Endodermal cell (in vitro differentiated cells): ENCODE measurements at regions not wholly inside any gene's neighbourhood (a gene's known extent, or its start where the extent isn't known, plus 50 kb on each side); places are given as distances from the start of the nearest gene placed in this dataset.
A peak's percentile ranks its signal among the peaks of the same experiment; 100 is the strongest.

Experiments used
- DNase-seq: peaks from one replicate; pipeline ENCODE4 v3.0.0-alpha.2; 2017
- H3K27ac ChIP-seq: 2 replicates; pipeline ENCODE4 v1.5.1; 2013; ENCODE audit warnings: mild to moderate bottlenecking, low read depth, low read length, moderate library complexity
- H3K27me3 ChIP-seq: 2 replicates; pipeline ENCODE4 v1.6.1; 2013; ENCODE audit warnings: mild to moderate bottlenecking, low read length, moderate library complexity; ENCODE audit not compliant: insufficient read depth, control insufficient read depth, poor library complexity, severe bottlenecking
- H3K36me3 ChIP-seq: 2 replicates; pipeline ENCODE4 v1.7.0; 2013; ENCODE audit warnings: mild to moderate bottlenecking, low read length, moderate library complexity; ENCODE audit not compliant: control insufficient read depth, insufficient read depth
- H3K4me1 ChIP-seq: one replicate; pipeline ENCODE4 v1.7.0; 2013; ENCODE audit warnings: low read length; ENCODE audit not compliant: control insufficient read depth, insufficient read depth
- H3K4me3 ChIP-seq: 2 replicates; pipeline ENCODE4 v1.5.1; 2013; ENCODE audit warnings: mild to moderate bottlenecking, low read length, moderate library complexity
- H3K9ac ChIP-seq: 2 replicates; pipeline ENCODE4 v1.6.1; 2013; ENCODE audit warnings: mild to moderate bottlenecking, low read length, moderate library complexity; ENCODE audit not compliant: poor library complexity, severe bottlenecking; ENCODE audit errors: extremely low read depth
- H3K9me3 ChIP-seq: 2 replicates; pipeline ENCODE4 v1.6.1; 2013; ENCODE audit warnings: mild to moderate bottlenecking, low read length, moderate library complexity; ENCODE audit not compliant: control insufficient read depth
- H3K27ac Mint-ChIP-seq: 2 replicates; pipeline ENCODE4 v1.8.0; 2020; ENCODE audit warnings: mixed read lengths
- H3K27me3 Mint-ChIP-seq: 2 replicates; pipeline ENCODE4 v1.8.0; 2021; ENCODE audit warnings: mild to moderate bottlenecking, mixed read lengths; ENCODE audit not compliant: insufficient read depth
- H3K36me3 Mint-ChIP-seq: 2 replicates; pipeline ENCODE4 v1.8.0; 2020; ENCODE audit warnings: low read depth, mixed read lengths
- H3K4me1 Mint-ChIP-seq: 2 replicates; pipeline ENCODE4 v1.8.0; 2020; ENCODE audit warnings: mixed read lengths
- H3K4me3 Mint-ChIP-seq: 2 replicates; pipeline ENCODE4 v1.8.0; 2020; ENCODE audit warnings: mild to moderate bottlenecking, moderate library complexity, mixed read lengths
- H3K9me3 Mint-ChIP-seq: 2 replicates; pipeline ENCODE4 v1.8.0; 2020; ENCODE audit warnings: mild to moderate bottlenecking, mixed read lengths
- CTCF ChIP-seq: fragments of 200-600 bp; sonication (generic); conservative IDR thresholded peaks from 2 replicates; pipeline ENCODE4 v1.5.0; 2021; ENCODE audit warnings: antibody characterized with exemption, mild to moderate bottlenecking
- WGBS, 2 experiments: methylation state at CpG; one replicate each; pipeline versions ENCODE4 v1.1.5 to v1.1.7; 2013; ENCODE audit warnings: missing lambda C conversion rate in 2 of 2, mixed read lengths in 1 of 2; ENCODE audit not compliant: insufficient coverage in 1 of 2, insufficient read length in 1 of 2; 5-methylcytosine and 5-hydroxymethylcytosine counted together

DNA sequence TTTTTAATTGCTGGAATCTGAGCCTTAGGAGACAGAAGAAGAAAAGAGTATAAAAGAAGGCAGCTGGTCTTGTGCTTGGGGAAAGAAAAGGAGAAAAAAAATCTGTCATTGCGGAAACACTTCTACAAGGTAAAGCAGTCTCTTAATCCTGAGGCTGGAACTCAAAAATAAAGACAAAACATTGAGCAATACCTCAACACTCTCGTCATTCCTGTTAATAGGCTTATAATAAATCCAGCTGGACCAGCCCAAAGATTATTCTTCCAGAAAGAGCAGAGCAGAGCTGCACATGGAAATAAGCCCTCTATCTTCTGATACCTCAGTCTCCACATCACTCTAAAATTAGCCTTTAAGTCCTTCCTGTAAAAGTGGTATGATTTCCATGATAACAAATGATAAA, 62.0 kb upstream of the HIVEP1 start:
- Mint-ChIP-seq H3K27me3 (no peaks in the 10 kb centered on the region), H3K4me1 (no peaks in the 10 kb centered on the region), H3K36me3 (no peaks in the 10 kb centered on the region), H3K9me3 (no peaks in the 10 kb centered on the region), H3K27ac (no peak overlapping the region), H3K4me3 (no peak overlapping the region)
- H3K27ac ChIP-seq = no peak overlapping the region
- TF ChIP-seq CTCF = no peak
- no peaks in the 10 kb centered on the region for H3K27me3 ChIP-seq
- no peaks in the 10 kb centered on the region for H3K36me3 ChIP-seq
- H3K4me3 ChIP-seq = no peak overlapping the region
- DNase-seq = no peak
- 89 to 95% methylated on average over 2 of the region's 2 CpGs for WGBS, 2 experiments
- H3K4me1 ChIP-seq = no peaks in the 10 kb centered on the region
- H3K9ac ChIP-seq = no peak overlapping the region
- no peaks in the 10 kb centered on the region for H3K9me3 ChIP-seq

DNA sequence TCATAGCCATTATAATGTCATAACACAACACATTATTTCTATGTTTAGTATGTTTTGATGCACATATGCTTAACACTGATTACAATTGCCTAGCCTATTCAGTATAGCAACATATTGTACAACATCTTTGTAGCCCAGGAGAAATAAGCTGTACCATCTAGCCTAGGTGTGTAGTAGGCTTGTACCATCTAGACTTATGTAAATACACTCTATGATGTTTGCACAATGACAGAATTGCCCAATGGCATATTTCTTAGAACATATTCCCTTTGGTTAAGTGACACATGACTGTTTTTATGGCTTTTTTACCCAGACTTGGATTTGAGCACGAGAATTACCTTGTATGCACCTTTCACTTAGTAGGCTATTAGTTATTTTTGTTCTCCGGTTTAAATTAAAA, 64.5 kb upstream of the HIVEP1 start:
- no peak overlapping the region for H3K27ac Mint-ChIP-seq
- DNase-seq = no peak
- no peak for TF ChIP-seq CTCF
- no peaks in the 10 kb centered on the region for H3K36me3 Mint-ChIP-seq
- H3K4me1 Mint-ChIP-seq = no peaks in the 10 kb centered on the region
- Histone ChIP-seq H3K36me3 (no peaks in the 10 kb centered on the region), H3K27ac (no peak overlapping the region), H3K4me3 (no peak overlapping the region), H3K27me3 (no peaks in the 10 kb centered on the region), H3K4me1 (no peaks in the 10 kb centered on the region), H3K9ac (no peak overlapping the region), H3K9me3 (no peaks in the 10 kb centered on the region)
- no peaks in the 10 kb centered on the region for H3K9me3 Mint-ChIP-seq
- whole genome bisulfite sequencing, 2 experiments = 93% methylated on average over 1 of the region's 2 CpGs; no CpG with 5 or more reads in 1 of the 2 experiments
- H3K4me3 Mint-ChIP-seq = no peak overlapping the region
- no peaks in the 10 kb centered on the region for H3K27me3 Mint-ChIP-seq

DNA sequence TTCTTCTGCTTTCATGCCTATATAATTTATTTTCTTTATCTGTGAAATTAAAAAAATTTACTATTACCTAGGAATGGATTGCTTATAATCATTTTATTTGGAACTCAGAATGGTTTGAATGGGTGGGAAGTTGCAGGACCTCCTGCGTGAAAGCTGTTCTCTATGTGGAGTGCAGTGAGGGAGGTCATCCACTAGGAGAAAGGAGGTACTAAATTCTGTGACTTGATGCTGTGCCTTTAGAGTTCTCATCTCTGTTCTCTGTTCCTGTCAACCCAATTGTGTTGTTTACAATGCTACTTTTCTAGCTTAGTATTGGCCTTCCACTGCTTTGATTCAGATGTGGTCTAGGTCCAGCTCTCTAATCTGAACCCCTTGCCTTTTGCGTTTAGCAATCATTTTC, 65.0 kb upstream of the HIVEP1 start:
- peak; percentile 70 for TF ChIP-seq CTCF
- Histone ChIP-seq H3K9ac (no peak overlapping the region), H3K9me3 (no peaks in the 10 kb centered on the region), H3K4me3 (no peak overlapping the region), H3K27me3 (no peaks in the 10 kb centered on the region), H3K27ac (no peak overlapping the region), H3K4me1 (no peaks in the 10 kb centered on the region), H3K36me3 (no peaks in the 10 kb centered on the region)
- WGBS, 2 experiments = 73 to 83% methylated on average over 2 of the region's 2 CpGs
- Mint-ChIP-seq H3K27me3 (no peaks in the 10 kb centered on the region), H3K27ac (no peak overlapping the region), H3K36me3 (no peaks in the 10 kb centered on the region), H3K4me1 (no peaks in the 10 kb centered on the region), H3K9me3 (no peaks in the 10 kb centered on the region), H3K4me3 (no peak overlapping the region)
- DNase-seq = no peak
